Gastroesophageal sphincter (tissue), 3 donors: ENCODE measurements at regions not wholly inside any gene's neighbourhood (a gene's known extent, or its start where the extent isn't known, plus 50 kb on each side); places are given as distances from the start of the nearest gene placed in this dataset.

Source experiments
- POLR2A ChIP-seq, 2 donors: fragments of 450-650 bp; IDR thresholded peaks; one replicate each; pipeline ENCODE4 v1.6.1; 2017; ENCODE audit warnings: antibody characterized with exemption in 2 of 2, mild to moderate bottlenecking in 2 of 2, moderate library complexity in 1 of 2
- POLR2AphosphoS5 ChIP-seq: sonication (generic); formaldehyde crosslinking; IDR thresholded peaks from one replicate; pipeline ENCODE4 v1.6.1; 2017; ENCODE audit warnings: antibody characterized with exemption
- TF ChIP-seq, protein P1 (sequence below), 4 experiments: fragments of 200-600 bp in 2 of 4; fragments of 450-650 bp in 2 of 4; sonication (generic) in 1 of 4; IDR thresholded peaks; one replicate each; pipeline ENCODE4 v1.5.1; 2017 to 2019; ENCODE audit warnings: antibody characterized with exemption in 4 of 4, mild to moderate bottlenecking in 2 of 4, moderate library complexity in 2 of 4

DNA sequence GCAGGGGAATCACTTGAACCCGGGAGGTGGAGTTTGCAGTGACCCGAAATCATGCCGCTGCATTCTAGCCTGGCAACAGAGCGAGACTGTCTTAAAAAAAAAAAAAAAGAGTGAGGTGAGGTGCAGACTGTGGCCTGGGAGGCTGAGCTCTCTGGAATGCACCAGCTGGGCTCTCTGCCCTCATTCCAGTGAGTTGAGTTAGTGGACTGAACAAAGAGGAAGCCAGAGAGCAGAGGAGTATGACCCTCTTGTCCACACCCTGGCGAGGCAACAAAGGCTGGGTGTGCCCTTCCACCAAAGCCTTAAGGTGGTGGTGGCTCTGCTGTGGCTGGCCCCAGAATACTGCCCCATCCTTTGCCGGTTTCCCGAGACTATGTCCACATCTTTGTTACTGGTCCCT lies 71.3 kb upstream of the ACKR3 start:
- TF ChIP-seq, protein P1, sequence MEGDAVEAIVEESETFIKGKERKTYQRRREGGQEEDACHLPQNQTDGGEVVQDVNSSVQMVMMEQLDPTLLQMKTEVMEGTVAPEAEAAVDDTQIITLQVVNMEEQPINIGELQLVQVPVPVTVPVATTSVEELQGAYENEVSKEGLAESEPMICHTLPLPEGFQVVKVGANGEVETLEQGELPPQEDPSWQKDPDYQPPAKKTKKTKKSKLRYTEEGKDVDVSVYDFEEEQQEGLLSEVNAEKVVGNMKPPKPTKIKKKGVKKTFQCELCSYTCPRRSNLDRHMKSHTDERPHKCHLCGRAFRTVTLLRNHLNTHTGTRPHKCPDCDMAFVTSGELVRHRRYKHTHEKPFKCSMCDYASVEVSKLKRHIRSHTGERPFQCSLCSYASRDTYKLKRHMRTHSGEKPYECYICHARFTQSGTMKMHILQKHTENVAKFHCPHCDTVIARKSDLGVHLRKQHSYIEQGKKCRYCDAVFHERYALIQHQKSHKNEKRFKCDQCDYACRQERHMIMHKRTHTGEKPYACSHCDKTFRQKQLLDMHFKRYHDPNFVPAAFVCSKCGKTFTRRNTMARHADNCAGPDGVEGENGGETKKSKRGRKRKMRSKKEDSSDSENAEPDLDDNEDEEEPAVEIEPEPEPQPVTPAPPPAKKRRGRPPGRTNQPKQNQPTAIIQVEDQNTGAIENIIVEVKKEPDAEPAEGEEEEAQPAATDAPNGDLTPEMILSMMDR (IDR thresholded peaks at IDR 0.05): no peak
- TF ChIP-seq POLR2A (IDR thresholded peaks at IDR 0.05) (no peak), POLR2AphosphoS5 (no peak)
